BJ (cell line): ENCODE measurements at regions not wholly inside any gene's neighbourhood (a gene's known extent, or its start where the extent isn't known, plus 50 kb on each side); places are given as distances from the start of the nearest gene placed in this dataset.

Experiments
- CTCF ChIA-PET: fragments of 350-600 bp; formaldehyde crosslinking; extraction: SDS; loops from one replicate; lab custom pipeline; 2021; ENCODE audit warnings: antibody characterized with exemption, inconsistent platforms; lab: Yijun Ruan, JAX
- POLR2A ChIA-PET: fragments of 300-600 bp; sonication (Branson Sonifier 250); formaldehyde crosslinking; extraction: SDS; loops from one replicate; lab custom pipeline; 2021; ENCODE audit warnings: antibody characterized with exemption; lab: Charles Lee
- DNase-seq: peaks from one replicate; pipeline ENCODE4 v3.0.0-alpha.2; 2011; ENCODE audit warnings: low read depth
- H3K27me3 ChIP-seq: 2 replicates; pipeline ENCODE4 v1.6.0; 2011; ENCODE audit warnings: low read length; ENCODE audit not compliant: control insufficient read depth, insufficient read depth
- H3K36me3 ChIP-seq: 2 replicates; pipeline ENCODE4 v1.5.1; 2011; ENCODE audit warnings: low read length; ENCODE audit not compliant: control insufficient read depth, insufficient read depth
- H3K4me3 ChIP-seq: 2 replicates; pipeline ENCODE4 v1.5.1; 2011; ENCODE audit warnings: low read depth, mild to moderate bottlenecking, control low read depth, low read length
- TF ChIP-seq, protein P1 (sequence below): IDR thresholded peaks from 2 replicates; pipeline ENCODE4 v1.5.1; 2011; ENCODE audit warnings: low read depth, mild to moderate bottlenecking, control low read depth, inconsistent platforms, low read length, moderate library complexity; ENCODE audit not compliant: insufficient read depth

GRCh38 chr12:89279499-89279898, 72.8 kb downstream of the DUSP6 start:
- DNase-seq: no peak
- Histone ChIP-seq H3K4me3 (no peak overlapping the region), H3K27me3 (no peaks in the 10 kb centered on the region), H3K36me3 (no peaks in the 10 kb centered on the region)
- ChIA-PET CTCF (no interaction called here), POLR2A (no interaction called here)
- TF ChIP-seq, protein P1, sequence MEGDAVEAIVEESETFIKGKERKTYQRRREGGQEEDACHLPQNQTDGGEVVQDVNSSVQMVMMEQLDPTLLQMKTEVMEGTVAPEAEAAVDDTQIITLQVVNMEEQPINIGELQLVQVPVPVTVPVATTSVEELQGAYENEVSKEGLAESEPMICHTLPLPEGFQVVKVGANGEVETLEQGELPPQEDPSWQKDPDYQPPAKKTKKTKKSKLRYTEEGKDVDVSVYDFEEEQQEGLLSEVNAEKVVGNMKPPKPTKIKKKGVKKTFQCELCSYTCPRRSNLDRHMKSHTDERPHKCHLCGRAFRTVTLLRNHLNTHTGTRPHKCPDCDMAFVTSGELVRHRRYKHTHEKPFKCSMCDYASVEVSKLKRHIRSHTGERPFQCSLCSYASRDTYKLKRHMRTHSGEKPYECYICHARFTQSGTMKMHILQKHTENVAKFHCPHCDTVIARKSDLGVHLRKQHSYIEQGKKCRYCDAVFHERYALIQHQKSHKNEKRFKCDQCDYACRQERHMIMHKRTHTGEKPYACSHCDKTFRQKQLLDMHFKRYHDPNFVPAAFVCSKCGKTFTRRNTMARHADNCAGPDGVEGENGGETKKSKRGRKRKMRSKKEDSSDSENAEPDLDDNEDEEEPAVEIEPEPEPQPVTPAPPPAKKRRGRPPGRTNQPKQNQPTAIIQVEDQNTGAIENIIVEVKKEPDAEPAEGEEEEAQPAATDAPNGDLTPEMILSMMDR: no peak

DNA sequence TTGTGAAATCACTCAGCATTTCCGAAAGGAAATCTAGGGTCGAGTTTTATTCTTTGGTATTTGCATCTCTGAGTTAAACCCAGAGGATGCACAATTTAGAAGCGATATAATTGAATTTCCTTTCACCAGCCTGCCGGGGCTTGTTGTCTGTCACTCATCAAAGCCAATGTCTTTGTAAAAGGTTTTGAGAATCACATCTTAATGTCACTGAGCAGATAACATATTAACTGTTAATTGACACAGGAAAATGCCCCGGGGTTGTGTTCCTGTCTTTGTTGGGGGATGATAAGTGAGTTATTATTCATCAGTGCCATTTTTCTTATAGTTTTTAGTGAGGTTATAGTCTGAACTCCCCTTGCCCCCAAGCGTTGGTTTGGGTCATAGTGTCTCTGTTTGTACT, 73.4 kb downstream of the DUSP6 start:
- TF ChIP-seq, protein P1: no peak
- Histone ChIP-seq H3K4me3 (no peak overlapping the region), H3K27me3 (no peaks in the 10 kb centered on the region), H3K36me3 (no peaks in the 10 kb centered on the region)
- DNase-seq: no peak
- ChIA-PET POLR2A (no interaction called here), CTCF (no interaction called here)

GRCh38 chr12:89278169-89278568, 74.1 kb downstream of the DUSP6 start:
- TF ChIP-seq, protein P1: no peak
- Histone ChIP-seq H3K27me3 (no peaks in the 10 kb centered on the region), H3K36me3 (no peaks in the 10 kb centered on the region), H3K4me3 (no peak overlapping the region)
- DNase-seq: no peak
- CTCF ChIA-PET: no interaction called here
- POLR2A ChIA-PET: no interaction called here

- H3K4me3 ChIP-seq: no peak overlapping the region
- ChIA-PET POLR2A (no interaction called here), CTCF (interaction anchor here (1.4 kb wide), 1 partner anchor 12 kb away, joined by 3 read pairs; no protein-coding TSS in a partner anchor)
- H3K27me3 ChIP-seq: no peaks in the 10 kb centered on the region
- no peaks in the 10 kb centered on the region for H3K36me3 ChIP-seq
- no peak for DNase-seq
- TF ChIP-seq, protein P1: no peak
These were observed 75.4 kb downstream of the DUSP6 start for GRCh38 chr12:89276860-89277259.

DNA sequence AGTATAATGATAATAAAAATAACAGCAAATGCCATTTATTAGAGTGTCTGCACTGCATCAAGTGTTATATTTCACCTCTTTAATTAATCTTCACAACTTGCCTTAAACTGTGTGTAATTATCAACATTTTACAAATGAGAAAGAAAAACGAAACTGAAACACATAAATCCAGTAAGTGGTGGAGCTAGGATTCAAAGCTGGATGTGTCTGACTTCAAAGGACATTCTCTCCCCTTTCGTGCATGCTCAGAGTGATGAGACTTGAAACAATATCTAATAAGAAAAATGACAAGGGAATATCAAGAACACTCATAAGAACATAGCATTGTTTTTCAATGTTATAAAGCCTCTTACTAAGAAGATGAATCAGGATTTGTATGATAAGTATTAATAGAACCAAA, 78.8 kb downstream of the DUSP6 start:
- CTCF ChIA-PET: interaction anchor here (0.6 kb wide), 1 partner anchor 8 kb away, joined by 3 read pairs; no protein-coding TSS in a partner anchor
- TF ChIP-seq, protein P1: no peak
- H3K27me3 ChIP-seq: no peaks in the 10 kb centered on the region
- POLR2A ChIA-PET: no interaction called here
- DNase-seq: no peak
- H3K36me3 ChIP-seq: no peaks in the 10 kb centered on the region
- no peak overlapping the region for H3K4me3 ChIP-seq
